SK-N-SH (cell line): ENCODE measurements at regions not wholly inside any gene's neighbourhood (a gene's known extent, or its start where the extent isn't known, plus 50 kb on each side); places are given as distances from the start of the nearest gene placed in this dataset.

Experiments used
- CTCF ChIA-PET: fragments of 300-600, 350-600 bp; formaldehyde crosslinking; extraction: SDS; loops from one replicate; lab custom pipeline; 2021; lab: Yijun Ruan, JAX
- POLR2A ChIA-PET: fragments of 350-600 bp; sonication (Branson Sonifier 250); formaldehyde crosslinking; extraction: SDS; loops from one replicate; lab custom pipeline; 2020; ENCODE audit warnings: antibody characterized with exemption, inconsistent platforms; lab: Yijun Ruan, JAX
- DNase-seq: peaks from one replicate; pipeline ENCODE4 v3.0.0; 2012
- H2AFZ ChIP-seq: fragments of 200-600 bp; sonication (generic); 2 replicates; pipeline ENCODE4 v1.8.1; 2016; ENCODE audit warnings: antibody characterized with exemption, mild to moderate bottlenecking, low read depth
- H3F3A ChIP-seq: fragments of 200-600 bp; sonication (generic); replicated peaks from 2 replicates; pipeline ENCODE3; 2016; ENCODE audit warnings: antibody characterized with exemption, mild to moderate bottlenecking; ENCODE audit not compliant: insufficient read depth
- H3K27ac ChIP-seq, 2 experiments: fragments of 200-500 bp in 1 of 2; fragments of 200-600 bp in 1 of 2; sonication (Bioruptor generic) in 1 of 2; sonication (generic), shearing (Covaris generic) in 1 of 2; 2 replicates each; pipeline versions ENCODE4 v1.5.1 to v1.6.1; 2014 to 2016; ENCODE audit warnings: low read depth in 2 of 2, inconsistent platforms in 1 of 2, low read length in 1 of 2, mild to moderate bottlenecking in 1 of 2, mixed read lengths in 1 of 2
- H3K27me3 ChIP-seq: fragments of 200-600 bp; sonication (generic), shearing (Covaris generic); 2 replicates; pipeline ENCODE4 v1.6.1; 2016; ENCODE audit warnings: mixed run types; ENCODE audit not compliant: insufficient read depth
- H3K36me3 ChIP-seq, 2 experiments: fragments of 200-500 bp in 1 of 2; fragments of 200-600 bp in 1 of 2; sonication (Bioruptor generic) in 1 of 2; sonication (generic) in 1 of 2; replicated peaks in 1 of 2; 2 replicates each; pipeline versions ENCODE3 to v1.5.1; 2014 to 2016; ENCODE audit warnings: low read length in 1 of 2, mild to moderate bottlenecking in 1 of 2; ENCODE audit not compliant: insufficient read depth in 2 of 2, control insufficient read depth in 1 of 2
- H3K4me1 ChIP-seq, 2 experiments: fragments of 200-500 bp in 1 of 2; fragments of 200-600 bp in 1 of 2; sonication (Bioruptor generic) in 1 of 2; sonication (generic), shearing (Covaris generic) in 1 of 2; 2 replicates each; pipeline versions ENCODE4 v1.5.1 to v1.6.1; 2014 to 2016; ENCODE audit warnings: low read depth in 1 of 2, low read length in 1 of 2, mixed run types in 1 of 2; ENCODE audit not compliant: insufficient read depth in 2 of 2, control insufficient read depth in 1 of 2
- H3K4me2 ChIP-seq: fragments of 200-600 bp; sonication (generic), shearing (Covaris generic); 2 replicates; pipeline ENCODE4 v1.6.1; 2017; ENCODE audit warnings: mixed run types
- H3K4me3 ChIP-seq, 2 experiments: fragments of 200-500 bp in 1 of 2; fragments of 200-600 bp in 1 of 2; sonication (Bioruptor generic) in 1 of 2; sonication (generic), shearing (Covaris generic) in 1 of 2; 2 replicates each; pipeline versions ENCODE4 v1.5.1 to v1.8.1; 2014 to 2016; ENCODE audit warnings: low read depth in 2 of 2, inconsistent platforms in 1 of 2, low read length in 1 of 2, mild to moderate bottlenecking in 1 of 2, mixed read lengths in 1 of 2, moderate library complexity in 1 of 2
- H3K79me2 ChIP-seq: fragments of 200-600 bp; sonication (generic); 2 replicates; pipeline ENCODE4 v1.8.1; 2017; ENCODE audit warnings: mild to moderate bottlenecking; ENCODE audit not compliant: insufficient read depth
- H3K9ac ChIP-seq: fragments of 200-600 bp; sonication (generic); 2 replicates; pipeline ENCODE4 v1.6.1; 2017; ENCODE audit warnings: mixed run types
- H3K9me2 ChIP-seq: fragments of 200-600 bp; sonication (generic); 2 replicates; pipeline ENCODE4 v1.6.1; 2017; ENCODE audit warnings: mixed run types
- H3K9me3 ChIP-seq: fragments of 200-600 bp; sonication (generic); 2 replicates; pipeline ENCODE4 v1.6.1; 2017; ENCODE audit warnings: mixed run types, mild to moderate bottlenecking, moderate library complexity
- H4K20me1 ChIP-seq: fragments of 200-600 bp; sonication (generic); 2 replicates; pipeline ENCODE4 v1.6.1; 2017; ENCODE audit warnings: mild to moderate bottlenecking, mixed run types; ENCODE audit not compliant: insufficient read depth
- CHD2 ChIP-seq: fragments of 150-350 bp; IDR thresholded peaks from 2 replicates; pipeline ENCODE4 v1.6.1; 2018; ENCODE audit warnings: low read length; ENCODE audit not compliant: partially characterized antibody
- ELF1 ChIP-seq: IDR thresholded peaks from 2 replicates; pipeline ENCODE4 v1.4.0; 2012
- MAX ChIP-seq: IDR thresholded peaks from 2 replicates; pipeline ENCODE4 v1.4.0; 2012; ENCODE audit warnings: low read depth
- MEF2A ChIP-seq: IDR thresholded peaks from 2 replicates; pipeline ENCODE4 v1.4.0; 2012; ENCODE audit warnings: low read depth, borderline replicate concordance
- MXI1 ChIP-seq: IDR thresholded peaks from 2 replicates; pipeline ENCODE4 v1.6.1; 2012; ENCODE audit warnings: mild to moderate bottlenecking, low read depth, low read length, improper control_type of control experiment
- NRF1 ChIP-seq: IDR thresholded peaks from 2 replicates; pipeline ENCODE4 v1.6.1; 2012; ENCODE audit warnings: low read depth, mild to moderate bottlenecking, low read length
- RFX5 ChIP-seq: IDR thresholded peaks from 2 replicates; pipeline ENCODE4 v1.6.1; 2012; ENCODE audit warnings: mild to moderate bottlenecking, improper control_type of control experiment, low read length
- RXRA ChIP-seq: IDR thresholded peaks from 2 replicates; pipeline ENCODE4 v1.4.0; 2012; ENCODE audit warnings: low read depth, mild to moderate bottlenecking, borderline replicate concordance
- TCF12 ChIP-seq: IDR thresholded peaks from 2 replicates; pipeline ENCODE4 v1.4.0; 2012
- TEAD4 ChIP-seq: IDR thresholded peaks from 2 replicates; pipeline ENCODE4 v1.4.0; 2012; ENCODE audit warnings: mild to moderate bottlenecking, borderline replicate concordance; ENCODE audit not compliant: insufficient read depth
- YY1 ChIP-seq: IDR thresholded peaks from 2 replicates; pipeline ENCODE4 v1.4.0; 2012; ENCODE audit warnings: low read depth, mild to moderate bottlenecking
- WGBS: methylation state at CpG from one replicate; pipeline ENCODE4 v1.1.6; 2017; ENCODE audit warnings: low lambda C conversion rate; 5-methylcytosine and 5-hydroxymethylcytosine counted together
- TF ChIP-seq, protein P1 (sequence below): IDR thresholded peaks from 2 replicates; pipeline ENCODE4 v1.4.0; 2012; ENCODE audit warnings: low read depth, borderline replicate concordance
- TF ChIP-seq, protein P2 (sequence below): fragments of 150-350 bp; IDR thresholded peaks from 2 replicates; pipeline ENCODE4 v1.6.1; 2016; ENCODE audit warnings: mild to moderate bottlenecking, low read depth, low read length

DNA sequence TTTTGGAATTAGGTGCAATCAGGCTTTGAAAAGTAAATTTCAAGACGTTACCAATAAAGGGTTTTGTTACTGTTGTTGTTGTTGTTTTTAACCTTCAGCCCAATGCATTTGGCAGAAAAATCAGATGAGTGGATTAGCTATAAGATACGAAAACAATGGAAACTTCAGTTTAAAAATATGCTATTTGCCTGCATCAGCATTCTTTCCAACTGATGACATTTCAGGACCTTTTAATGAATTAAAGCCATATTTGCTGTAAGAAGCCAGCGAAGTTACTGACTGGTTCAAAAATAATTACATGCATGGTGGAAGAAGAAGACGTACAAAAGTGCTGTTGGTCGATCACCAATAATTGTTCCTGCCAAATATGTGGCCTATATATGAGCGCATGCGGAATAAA is 639.3 kb upstream of the SOX11 start:
- ChIA-PET POLR2A (no interaction called here), CTCF (no interaction called here)
- Histone ChIP-seq H3K36me3 (no peaks in the 10 kb centered on the region), H3F3A (no peaks in the 10 kb centered on the region), H3K79me2 (no peaks in the 10 kb centered on the region), H3K9ac (no peak overlapping the region), H3K27me3 (no peaks in the 10 kb centered on the region), H3K4me3 (no peak overlapping the region), H3K27ac (no peak overlapping the region), H3K9me2 (0 out of 2 replicates have a peak, but pooled peaks cover 2% of the 10 kb centered on the region), H3K9me3 (peaks cover 4% of the 10 kb centered on the region; the same call in 1 of the 2 replicates), H2AFZ (no peak overlapping the region), H4K20me1 (no peaks in the 10 kb centered on the region), H3K4me1 (no peaks in the 10 kb centered on the region), H3K4me2 (no peak overlapping the region)
- no peak for DNase-seq
- WGBS, result 46% methylated on average over 7 of the region's 7 CpGs
- TF ChIP-seq RXRA (no peak), ELF1 (no peak), MXI1 (no peak), NRF1 (no peak), YY1 (no peak), MEF2A (no peak), CHD2 (no peak), RFX5 (no peak)
- TF ChIP-seq, protein P1, sequence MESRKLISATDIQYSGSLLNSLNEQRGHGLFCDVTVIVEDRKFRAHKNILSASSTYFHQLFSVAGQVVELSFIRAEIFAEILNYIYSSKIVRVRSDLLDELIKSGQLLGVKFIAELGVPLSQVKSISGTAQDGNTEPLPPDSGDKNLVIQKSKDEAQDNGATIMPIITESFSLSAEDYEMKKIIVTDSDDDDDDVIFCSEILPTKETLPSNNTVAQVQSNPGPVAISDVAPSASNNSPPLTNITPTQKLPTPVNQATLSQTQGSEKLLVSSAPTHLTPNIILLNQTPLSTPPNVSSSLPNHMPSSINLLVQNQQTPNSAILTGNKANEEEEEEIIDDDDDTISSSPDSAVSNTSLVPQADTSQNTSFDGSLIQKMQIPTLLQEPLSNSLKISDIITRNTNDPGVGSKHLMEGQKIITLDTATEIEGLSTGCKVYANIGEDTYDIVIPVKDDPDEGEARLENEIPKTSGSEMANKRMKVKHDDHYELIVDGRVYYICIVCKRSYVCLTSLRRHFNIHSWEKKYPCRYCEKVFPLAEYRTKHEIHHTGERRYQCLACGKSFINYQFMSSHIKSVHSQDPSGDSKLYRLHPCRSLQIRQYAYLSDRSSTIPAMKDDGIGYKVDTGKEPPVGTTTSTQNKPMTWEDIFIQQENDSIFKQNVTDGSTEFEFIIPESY, result no peak

DNA sequence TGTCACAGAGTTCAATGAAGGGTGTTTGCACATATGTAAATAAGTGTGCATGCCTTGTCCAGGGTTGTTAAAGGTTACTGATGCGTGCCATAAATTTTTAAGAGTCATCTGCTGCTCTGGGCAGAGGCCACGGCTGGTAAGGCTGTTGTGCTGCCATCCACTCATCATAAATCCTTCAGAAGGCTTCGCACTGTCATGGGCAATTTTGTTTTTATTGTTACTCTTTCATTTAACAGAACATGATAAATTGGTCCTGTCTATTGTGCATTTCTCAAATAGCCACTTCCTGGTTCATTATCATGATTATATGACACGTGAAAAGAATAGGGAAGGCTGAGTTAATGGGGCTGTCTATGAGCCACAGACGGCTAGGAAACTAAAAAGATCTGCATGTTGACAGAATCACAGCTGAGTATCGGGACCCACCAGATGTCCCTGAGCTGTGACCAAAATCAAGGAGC is 634.3 kb upstream of the SOX11 start:
- POLR2A ChIA-PET, result no interaction called here
- peaks cover 18% of the 10 kb centered on the region; the same call in 1 of the 2 replicates for H3K9me3 ChIP-seq
- no peak overlapping the region for H3K27ac ChIP-seq
- WGBS, result 33% methylated on average over 6 of the region's 6 CpGs
- no peak for DNase-seq
- H3K9ac ChIP-seq, result no peak overlapping the region
- H3K27me3 ChIP-seq, result no peaks in the 10 kb centered on the region
- no peak overlapping the region for H3K4me2 ChIP-seq
- no peaks in the 10 kb centered on the region for H3K36me3 ChIP-seq
- H3F3A ChIP-seq, result no peaks in the 10 kb centered on the region
- H2AFZ ChIP-seq, result no peak overlapping the region
- H4K20me1 ChIP-seq, result no peaks in the 10 kb centered on the region
- H3K4me1 ChIP-seq, result no peaks in the 10 kb centered on the region
- no peaks in the 10 kb centered on the region for H3K79me2 ChIP-seq
- CTCF ChIA-PET, result interaction anchor here (0.9 to 1.4 kb wide), 2 partner anchors 10 to 49 kb away, joined by 3 to 4 read pairs; no protein-coding TSS in a partner anchor
- H3K4me3 ChIP-seq, result no peak overlapping the region
- TF ChIP-seq, protein P2, sequence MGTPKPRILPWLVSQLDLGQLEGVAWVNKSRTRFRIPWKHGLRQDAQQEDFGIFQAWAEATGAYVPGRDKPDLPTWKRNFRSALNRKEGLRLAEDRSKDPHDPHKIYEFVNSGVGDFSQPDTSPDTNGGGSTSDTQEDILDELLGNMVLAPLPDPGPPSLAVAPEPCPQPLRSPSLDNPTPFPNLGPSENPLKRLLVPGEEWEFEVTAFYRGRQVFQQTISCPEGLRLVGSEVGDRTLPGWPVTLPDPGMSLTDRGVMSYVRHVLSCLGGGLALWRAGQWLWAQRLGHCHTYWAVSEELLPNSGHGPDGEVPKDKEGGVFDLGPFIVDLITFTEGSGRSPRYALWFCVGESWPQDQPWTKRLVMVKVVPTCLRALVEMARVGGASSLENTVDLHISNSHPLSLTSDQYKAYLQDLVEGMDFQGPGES, result no peak
- TF ChIP-seq MXI1 (no peak), TCF12 (no peak), TEAD4 (no peak), MAX (no peak)
- 0 out of 2 replicates have a peak, but pooled peaks cover 2% of the 10 kb centered on the region for H3K9me2 ChIP-seq
